ENCODE measurements at regions not wholly inside any gene's neighbourhood (a gene's known extent, or its start where the extent isn't known, plus 50 kb on each side); places are given as distances from the start of the nearest gene placed in this dataset.
"Not testable (repeated sequence)": the region's sequence is repeated elsewhere in the genome, so short reads cannot be mapped to it uniquely, and the experiment has no call there.

GRCh38 chr3:106071306-106071705, 202.5 kb upstream of the CBLB start:
- DNase-seq (ENCODE audit: low read depth in 4 of 4, low spot score in 1 of 4): no peak

GRCh38 chr3:106072596-106072995, 203.8 kb upstream of the CBLB start:
- not testable (repeated sequence) for DNase-seq (ENCODE audit: low read depth in 4 of 4, low spot score in 1 of 4)

- not testable (repeated sequence) for DNase-seq (ENCODE audit: low read depth in 4 of 4, low spot score in 1 of 4)
These were observed 205.0 kb upstream of the CBLB start for GRCh38 chr3:106073806-106074205.

GRCh38 chr3:106075731-106076130, 206.9 kb upstream of the CBLB start:
- not testable (repeated sequence) for DNase-seq (ENCODE audit: low read depth in 4 of 4, low spot score in 1 of 4)

- no peak for DNase-seq (ENCODE audit: low read depth in 4 of 4, low spot score in 1 of 4)
These were observed 209.8 kb upstream of the CBLB start for GRCh38 chr3:106078635-106079034.

- no peak for DNase-seq (ENCODE audit: low read depth in 4 of 4, low spot score in 1 of 4)
These were observed 213.8 kb upstream of the CBLB start for GRCh38 chr3:106082616-106083015.

- DNase-seq (ENCODE audit: low read depth in 4 of 4, low spot score in 1 of 4): no peak
These were observed 214.4 kb upstream of the CBLB start for GRCh38 chr3:106083207-106083606.

- DNase-seq (ENCODE audit: low read depth in 4 of 4, low spot score in 1 of 4): no peak
These were observed 215.0 kb upstream of the CBLB start for GRCh38 chr3:106083854-106084253.

- DNase-seq (ENCODE audit: low read depth in 4 of 4, low spot score in 1 of 4): no peak
These were observed 217.2 kb upstream of the CBLB start for GRCh38 chr3:106086038-106086437.

GRCh38 chr3:106086636-106087035, 217.8 kb upstream of the CBLB start:
- no peak for DNase-seq (ENCODE audit: low read depth in 4 of 4, low spot score in 1 of 4)

- DNase-seq (ENCODE audit: low read depth in 4 of 4, low spot score in 1 of 4): no peak
These were observed 219.5 kb upstream of the CBLB start for GRCh38 chr3:106088304-106088703.

- DNase-seq (ENCODE audit: low read depth in 4 of 4, low spot score in 1 of 4): no peak
These were observed 220.1 kb upstream of the CBLB start for GRCh38 chr3:106088899-106089298.

- DNase-seq (ENCODE audit: low read depth in 4 of 4, low spot score in 1 of 4): no peak
These were observed 221.0 kb upstream of the CBLB start for GRCh38 chr3:106089806-106090205.

- no peak for DNase-seq (ENCODE audit: low read depth in 4 of 4, low spot score in 1 of 4)
These were observed 224.0 kb upstream of the CBLB start for GRCh38 chr3:106092792-106093191.

GRCh38 chr3:106093616-106094015, 224.8 kb upstream of the CBLB start:
- DNase-seq (ENCODE audit: low read depth in 4 of 4, low spot score in 1 of 4): no peak

- no peak for DNase-seq (ENCODE audit: low read depth in 4 of 4, low spot score in 1 of 4)
These were observed 229.1 kb upstream of the CBLB start for GRCh38 chr3:106097817-106098435.

GRCh38 chr3:106103383-106103782, 234.6 kb upstream of the CBLB start:
- no peak for DNase-seq (ENCODE audit: low read depth in 4 of 4, low spot score in 1 of 4)

GRCh38 chr3:106104078-106104477, 235.3 kb upstream of the CBLB start:
- DNase-seq (ENCODE audit: low read depth in 4 of 4, low spot score in 1 of 4): no peak

- DNase-seq (ENCODE audit: low read depth in 4 of 4, low spot score in 1 of 4): no peak
These were observed 240.1 kb upstream of the CBLB start for GRCh38 chr3:106108925-106109324.

- not testable (repeated sequence) for DNase-seq (ENCODE audit: low read depth in 4 of 4, low spot score in 1 of 4)
These were observed 243.7 kb upstream of the CBLB start for GRCh38 chr3:106112561-106112960.

GRCh38 chr3:106113747-106114146, 244.9 kb upstream of the CBLB start:
- DNase-seq (ENCODE audit: low read depth in 4 of 4, low spot score in 1 of 4): no peak

GRCh38 chr3:106114220-106114619, 245.4 kb upstream of the CBLB start:
- DNase-seq (ENCODE audit: low read depth in 4 of 4, low spot score in 1 of 4): no peak

- DNase-seq (ENCODE audit: low read depth in 4 of 4, low spot score in 1 of 4): no peak
These were observed 246.0 kb upstream of the CBLB start for GRCh38 chr3:106114848-106115247.

GRCh38 chr3:106115557-106115956, 246.7 kb upstream of the CBLB start:
- DNase-seq (ENCODE audit: low read depth in 4 of 4, low spot score in 1 of 4): no peak
